Karpas-422 (cell line): ENCODE measurements at regions not wholly inside any gene's neighbourhood (a gene's known extent, or its start where the extent isn't known, plus 50 kb on each side); places are given as distances from the start of the nearest gene placed in this dataset.
"Not testable (repeated sequence)": the region's sequence is repeated elsewhere in the genome, so short reads cannot be mapped to it uniquely, and the experiment has no call there.

Experiments
- DNase-seq: peaks from one replicate; pipeline ENCODE4 v3.0.0-alpha.2; 2015
- H2AFZ ChIP-seq: fragments of 200-600 bp; sonication (generic); 2 replicates; pipeline ENCODE4 v1.6.1; 2014; ENCODE audit warnings: antibody characterized with exemption, low read length, mixed read lengths
- H3K27ac ChIP-seq: fragments of 200-600 bp; sonication (generic); 2 replicates; pipeline ENCODE4 v1.5.1; 2014; ENCODE audit warnings: mild to moderate bottlenecking, low read length, moderate library complexity
- H3K27me3 ChIP-seq: fragments of 200-600 bp; sonication (generic); 2 replicates; pipeline ENCODE4 v1.6.1; 2014; ENCODE audit warnings: low read length, mixed read lengths
- H3K36me3 ChIP-seq: fragments of 200-600 bp; sonication (generic); 2 replicates; pipeline ENCODE4 v1.6.1; 2014; ENCODE audit warnings: low read length, mixed read lengths; ENCODE audit not compliant: insufficient read depth
- H3K4me1 ChIP-seq: fragments of 200-600 bp; sonication (generic); 2 replicates; pipeline ENCODE4 v1.6.1; 2014; ENCODE audit warnings: mild to moderate bottlenecking, low read length, mixed read lengths
- H3K4me2 ChIP-seq: fragments of 200-600 bp; sonication (generic); 2 replicates; pipeline ENCODE4 v1.6.1; 2014; ENCODE audit warnings: low read length, low read depth, mild to moderate bottlenecking; ENCODE audit not compliant: poor library complexity, severe bottlenecking
- H3K4me3 ChIP-seq: fragments of 200-600 bp; sonication (generic); 2 replicates; pipeline ENCODE4 v1.5.1; 2014; ENCODE audit warnings: mild to moderate bottlenecking, antibody characterized with exemption, low read length, mixed read lengths
- H3K79me2 ChIP-seq: fragments of 200-600 bp; sonication (generic); 2 replicates; pipeline ENCODE4 v1.6.1; 2014; ENCODE audit warnings: mild to moderate bottlenecking, low read length, mixed read lengths
- H3K9ac ChIP-seq: fragments of 200-600 bp; sonication (generic); 2 replicates; pipeline ENCODE4 v1.6.0; 2014; ENCODE audit warnings: low read length
- H3K9me2 ChIP-seq: fragments of 200-600 bp; sonication (generic), shearing (Covaris generic); replicated peaks from 2 replicates; pipeline ENCODE4 v1.6.0; 2014; ENCODE audit warnings: mild to moderate bottlenecking, low read length, moderate library complexity; ENCODE audit not compliant: insufficient read depth
- H3K9me3 ChIP-seq: fragments of 300-700, 200-600 bp; sonication (generic); 2 replicates; pipeline ENCODE4 v1.6.1; 2014; ENCODE audit warnings: low read length, mixed read lengths
- H4K20me1 ChIP-seq: fragments of 200-600 bp; sonication (generic); 2 replicates; pipeline ENCODE4 v1.6.1; 2014; ENCODE audit warnings: mild to moderate bottlenecking, antibody characterized with exemption, low read length, low read depth; ENCODE audit not compliant: insufficient read depth

DNA sequence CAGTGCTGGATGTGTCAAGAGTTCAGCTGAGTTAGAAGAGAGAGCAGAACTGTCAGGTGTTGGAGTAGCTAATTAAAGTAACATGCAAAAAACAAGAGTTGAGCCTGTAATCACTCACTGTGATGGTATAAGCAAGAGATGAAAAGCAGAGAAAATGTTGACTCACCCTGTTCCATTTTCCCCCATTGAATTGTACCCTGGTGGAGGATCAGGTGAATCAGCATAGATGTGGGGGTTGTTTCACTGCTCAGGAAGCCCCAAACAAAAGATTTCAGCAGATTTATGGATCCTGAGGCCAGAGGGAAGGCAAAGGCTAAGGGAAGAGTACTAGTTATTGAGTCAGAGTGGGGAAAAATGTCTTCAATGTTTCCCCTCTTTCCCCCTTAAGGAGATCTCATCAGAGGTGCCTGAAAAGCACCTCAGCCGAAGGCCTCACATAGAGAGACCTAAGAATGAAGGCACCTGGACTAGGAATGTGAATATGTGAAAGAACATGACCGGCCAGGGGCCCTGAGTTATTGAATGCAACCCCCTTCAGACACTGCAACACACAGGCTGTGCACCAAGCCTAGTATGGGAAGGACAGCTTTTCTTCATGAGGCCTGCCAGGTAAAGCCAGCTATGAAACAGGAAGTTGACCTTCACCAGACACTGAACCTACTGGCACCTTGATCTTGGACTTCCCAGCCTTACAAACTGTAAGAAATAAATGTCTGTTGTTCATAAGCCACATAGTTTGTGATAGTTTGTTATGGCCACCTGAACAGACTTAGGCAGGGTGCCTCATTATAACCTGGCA lies 90.1 kb downstream of the TMCO5A start:
- Histone ChIP-seq H4K20me1 (no peaks in the 10 kb centered on the region), H3K4me2 (no peak overlapping the region), H3K36me3 (no peaks in the 10 kb centered on the region), H3K9ac (no peak overlapping the region), H3K79me2 (no peaks in the 10 kb centered on the region), H2AFZ (no peak overlapping the region), H3K4me1 (peaks cover 7% of the 10 kb centered on the region), H3K9me2 (no peaks in the 10 kb centered on the region), H3K9me3 (no peaks in the 10 kb centered on the region), H3K27me3 (no peaks in the 10 kb centered on the region), H3K4me3 (no peak overlapping the region), H3K27ac (no peak overlapping the region)
- no peak for DNase-seq

DNA sequence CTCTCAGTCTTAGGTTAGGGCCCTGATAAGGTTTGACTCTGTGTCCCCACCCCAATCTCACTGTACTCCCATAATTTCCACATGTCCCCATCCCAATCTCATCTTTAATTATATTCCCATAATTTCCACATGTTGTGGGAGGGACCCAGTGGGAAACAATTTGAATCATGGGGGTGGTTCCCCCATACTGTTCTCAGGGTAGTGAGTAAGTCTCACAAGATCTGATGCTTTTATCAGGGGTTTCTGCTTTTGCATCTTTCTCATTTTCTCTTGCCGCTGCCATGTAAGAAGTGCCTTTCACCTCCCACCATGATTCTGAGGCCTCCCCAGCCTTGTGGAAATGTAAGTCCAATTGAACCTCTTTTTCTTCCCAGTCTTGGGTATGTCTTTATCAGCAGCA lies 91.2 kb downstream of the TMCO5A start:
- not testable (repeated sequence) for H3K27me3 ChIP-seq, H3K27ac ChIP-seq, H3K9me3 ChIP-seq, H3K4me3 ChIP-seq, H4K20me1 ChIP-seq, H3K4me1 ChIP-seq, H3K36me3 ChIP-seq, H2AFZ ChIP-seq, H3K9ac ChIP-seq, H3K4me2 ChIP-seq, H3K79me2 ChIP-seq, H3K9me2 ChIP-seq, DNase-seq

DNA sequence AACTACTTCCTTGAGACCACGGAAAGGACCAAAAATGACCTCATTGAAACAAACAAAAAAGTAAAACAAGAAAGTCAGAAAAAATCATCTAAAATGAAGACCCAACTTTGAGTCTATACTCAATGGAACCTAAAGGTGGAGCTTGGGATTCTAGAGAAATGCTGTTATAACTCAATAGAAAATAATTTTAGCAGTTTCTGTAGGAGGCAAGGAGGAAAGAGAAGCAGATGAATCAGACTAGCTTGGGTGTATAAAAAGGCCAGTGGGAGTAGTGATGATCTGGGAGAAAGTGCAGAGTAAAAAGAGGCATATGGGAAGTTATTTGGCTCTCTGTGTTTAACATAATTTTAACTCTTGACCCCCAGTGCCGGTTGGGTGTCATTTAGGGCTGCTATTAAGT lies 94.4 kb downstream of the TMCO5A start:
- Histone ChIP-seq H3K27ac (no peak overlapping the region), H3K27me3 (no peaks in the 10 kb centered on the region), H3K79me2 (no peaks in the 10 kb centered on the region), H3K4me3 (no peak overlapping the region), H3K9ac (no peak overlapping the region), H2AFZ (no peak overlapping the region), H4K20me1 (no peaks in the 10 kb centered on the region), H3K36me3 (no peaks in the 10 kb centered on the region), H3K4me2 (no peak overlapping the region), H3K4me1 (no peaks in the 10 kb centered on the region), H3K9me3 (no peaks in the 10 kb centered on the region), H3K9me2 (no peaks in the 10 kb centered on the region; the same call in 1 of the 2 replicates)
- no peak for DNase-seq

DNA sequence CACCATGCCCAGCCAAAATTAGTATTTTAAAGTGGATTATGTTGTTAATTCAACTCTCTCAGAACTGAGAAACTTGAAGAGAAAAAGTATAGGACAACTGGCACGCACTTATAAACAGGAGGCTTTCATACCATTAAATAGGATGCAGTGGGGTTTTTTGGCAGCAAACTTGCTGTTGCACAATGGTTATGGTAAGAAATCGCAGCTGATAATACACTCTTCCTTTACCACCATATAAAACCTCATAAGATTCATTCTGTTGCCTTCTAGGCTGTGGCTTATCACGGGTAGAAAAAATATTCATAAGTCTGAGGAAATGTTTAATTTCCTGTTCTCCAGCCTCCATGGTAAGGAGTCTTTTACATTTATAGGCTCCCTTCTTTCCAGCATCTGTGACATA lies 95.3 kb downstream of the TMCO5A start:
- H3K9me3 ChIP-seq = no peaks in the 10 kb centered on the region
- H3K27me3 ChIP-seq = no peaks in the 10 kb centered on the region
- no peak overlapping the region for H3K4me2 ChIP-seq
- DNase-seq = no peak
- no peaks in the 10 kb centered on the region; the same call in 1 of the 2 replicates for H3K9me2 ChIP-seq
- H2AFZ ChIP-seq = no peak overlapping the region
- H3K27ac ChIP-seq = no peak overlapping the region
- H3K9ac ChIP-seq = no peak overlapping the region
- H3K4me3 ChIP-seq = no peak overlapping the region
- H3K36me3 ChIP-seq = no peaks in the 10 kb centered on the region
- no peaks in the 10 kb centered on the region for H4K20me1 ChIP-seq
- no peaks in the 10 kb centered on the region for H3K79me2 ChIP-seq
- no peaks in the 10 kb centered on the region for H3K4me1 ChIP-seq

DNA sequence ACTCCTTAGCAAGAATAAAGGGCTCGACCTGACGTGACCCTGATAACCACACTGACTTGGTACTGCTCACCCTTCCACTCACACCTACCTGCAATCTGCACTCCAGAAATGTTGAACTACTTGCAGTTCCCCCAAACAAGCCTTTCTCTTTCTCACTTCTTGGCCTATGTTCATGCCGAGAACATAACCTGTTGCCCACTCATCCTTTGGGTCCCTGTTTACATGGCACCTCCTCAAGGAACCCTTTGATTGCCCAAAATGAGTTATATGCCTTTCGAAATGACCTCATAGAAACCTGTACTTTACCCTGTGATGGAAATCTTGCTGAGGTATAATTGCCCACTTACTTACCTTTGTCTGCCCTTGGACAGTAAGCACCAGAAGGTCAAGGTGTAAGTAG lies 96.2 kb downstream of the TMCO5A start:
- Histone ChIP-seq H3K4me2 (no peak overlapping the region), H3K27ac (no peak overlapping the region), H3K4me3 (no peak overlapping the region), H3K4me1 (no peaks in the 10 kb centered on the region), H3K9me3 (no peaks in the 10 kb centered on the region), H4K20me1 (no peaks in the 10 kb centered on the region), H3K9me2 (no peaks in the 10 kb centered on the region; the same call in 1 of the 2 replicates), H2AFZ (no peak overlapping the region), H3K79me2 (no peaks in the 10 kb centered on the region), H3K27me3 (no peaks in the 10 kb centered on the region), H3K9ac (no peak overlapping the region), H3K36me3 (no peaks in the 10 kb centered on the region)
- no peak for DNase-seq

DNA sequence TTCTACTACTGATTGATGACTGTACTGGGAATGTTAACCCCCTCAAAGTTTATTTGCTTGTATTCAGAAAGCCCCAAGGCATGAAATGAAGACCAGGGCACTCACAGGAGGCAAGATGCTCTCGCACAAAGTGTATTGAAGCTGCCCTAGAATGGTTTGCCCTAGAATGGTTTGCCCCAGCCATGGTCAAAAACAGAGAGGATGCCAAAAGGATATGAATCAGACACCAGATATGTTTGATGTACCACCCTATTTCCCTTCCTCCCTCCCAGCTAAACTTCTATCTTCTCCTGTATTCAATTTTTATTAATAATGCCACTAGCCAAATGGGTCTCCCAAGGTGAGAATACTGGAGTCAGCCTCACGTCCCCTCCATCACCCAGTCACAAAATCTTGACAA lies 101.3 kb downstream of the TMCO5A start:
- H3K9ac ChIP-seq = no peak overlapping the region
- H2AFZ ChIP-seq = no peak overlapping the region
- H3K27me3 ChIP-seq = no peaks in the 10 kb centered on the region
- no peak overlapping the region for H3K4me2 ChIP-seq
- H4K20me1 ChIP-seq = no peaks in the 10 kb centered on the region
- no peak overlapping the region for H3K4me3 ChIP-seq
- H3K36me3 ChIP-seq = no peaks in the 10 kb centered on the region
- no peak for DNase-seq
- no peaks in the 10 kb centered on the region for H3K9me3 ChIP-seq
- H3K27ac ChIP-seq = no peak overlapping the region
- no peaks in the 10 kb centered on the region for H3K79me2 ChIP-seq
- H3K4me1 ChIP-seq = no peaks in the 10 kb centered on the region
- H3K9me2 ChIP-seq = no peaks in the 10 kb centered on the region; the same call in 1 of the 2 replicates

DNA sequence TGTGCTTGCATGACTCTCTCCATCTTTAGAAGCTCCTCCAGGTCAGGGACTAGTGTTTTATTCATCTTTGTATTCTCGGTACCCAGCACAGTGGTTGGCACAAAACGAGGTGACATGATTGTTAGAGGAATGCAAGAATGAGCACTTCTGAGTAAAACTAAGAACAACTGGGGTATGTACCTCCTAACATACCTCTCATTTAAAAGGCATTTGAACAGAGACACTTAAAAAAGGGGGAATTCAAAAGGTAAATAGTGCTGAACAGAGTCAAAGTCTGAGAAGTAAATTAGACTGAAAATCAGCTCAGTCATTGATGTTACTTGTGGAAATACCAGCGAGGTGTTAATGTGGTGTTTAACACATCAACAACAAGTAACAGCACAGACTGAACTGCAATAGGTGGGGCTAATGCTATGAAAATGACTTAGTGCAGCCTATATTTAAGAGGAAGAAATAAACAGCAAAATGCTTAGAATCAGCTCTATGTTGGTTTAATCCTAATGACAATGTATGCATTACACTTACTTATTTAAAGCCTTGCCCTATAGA lies 102.4 kb downstream of the TMCO5A start:
- no peak for DNase-seq
- H3K4me2 ChIP-seq = no peak overlapping the region
- no peaks in the 10 kb centered on the region for H3K9me3 ChIP-seq
- H3K27me3 ChIP-seq = no peaks in the 10 kb centered on the region
- no peaks in the 10 kb centered on the region for H3K4me1 ChIP-seq
- H3K79me2 ChIP-seq = no peaks in the 10 kb centered on the region
- no peaks in the 10 kb centered on the region for H4K20me1 ChIP-seq
- no peak overlapping the region for H3K27ac ChIP-seq
- no peak overlapping the region for H3K4me3 ChIP-seq
- H3K9ac ChIP-seq = no peak overlapping the region
- no peaks in the 10 kb centered on the region for H3K9me2 ChIP-seq
- H3K36me3 ChIP-seq = no peaks in the 10 kb centered on the region
- H2AFZ ChIP-seq = no peak overlapping the region

DNA sequence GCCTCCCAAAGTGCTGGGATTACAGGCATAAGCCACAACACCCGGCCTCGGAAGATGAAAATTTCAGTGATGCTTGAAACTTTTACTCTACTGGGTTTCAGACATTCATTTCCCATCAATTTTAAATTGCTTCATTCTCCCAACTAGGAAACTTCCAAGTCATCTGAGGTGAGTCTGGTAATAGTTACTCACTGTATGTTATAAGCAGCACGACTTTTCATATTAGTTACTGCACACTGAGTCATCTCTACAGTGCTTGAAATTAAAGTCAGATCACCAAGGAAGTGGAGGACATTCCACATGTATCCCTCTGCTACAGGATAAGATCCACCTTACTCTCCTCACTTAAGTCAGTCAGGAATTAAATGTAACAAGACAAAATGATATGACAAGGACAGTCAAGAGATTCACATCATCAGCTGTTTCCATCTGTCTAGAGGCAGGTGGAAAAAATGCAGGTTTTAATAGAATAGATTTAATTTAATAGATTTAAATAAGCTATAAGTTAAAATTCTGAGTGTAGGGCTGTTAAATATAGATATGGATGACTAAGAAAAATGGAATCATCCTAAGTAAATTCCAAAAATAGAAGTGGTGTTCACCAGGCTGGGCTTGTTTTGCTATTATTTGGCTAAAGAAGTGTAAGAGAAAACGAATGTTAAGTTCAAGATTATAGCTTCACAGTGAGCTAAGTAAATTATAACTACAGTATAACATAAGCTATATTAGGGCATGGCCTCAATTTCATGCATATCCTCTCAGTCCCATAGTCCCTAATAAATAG lies 104.4 kb downstream of the TMCO5A start:
- Histone ChIP-seq H3K4me3 (no peak overlapping the region), H3K9me2 (no peaks in the 10 kb centered on the region), H3K9ac (no peak overlapping the region), H3K79me2 (no peaks in the 10 kb centered on the region), H3K36me3 (no peaks in the 10 kb centered on the region), H3K9me3 (no peaks in the 10 kb centered on the region), H3K27ac (no peak overlapping the region), H3K4me2 (no peak overlapping the region), H3K4me1 (no peaks in the 10 kb centered on the region), H3K27me3 (no peaks in the 10 kb centered on the region), H4K20me1 (no peaks in the 10 kb centered on the region), H2AFZ (no peak overlapping the region)
- DNase-seq = no peak
